Anterior cingulate cortex (tissue), 58 donors: ENCODE measurements at regions not wholly inside any gene's neighbourhood (a gene's known extent, or its start where the extent isn't known, plus 50 kb on each side); places are given as distances from the start of the nearest gene placed in this dataset.

Source experiments
- DNase-seq, 58 donors: peaks; one replicate each; lab custom pipeline; 2025; lab: John Stamatoyannopoulos, UW

DNA sequence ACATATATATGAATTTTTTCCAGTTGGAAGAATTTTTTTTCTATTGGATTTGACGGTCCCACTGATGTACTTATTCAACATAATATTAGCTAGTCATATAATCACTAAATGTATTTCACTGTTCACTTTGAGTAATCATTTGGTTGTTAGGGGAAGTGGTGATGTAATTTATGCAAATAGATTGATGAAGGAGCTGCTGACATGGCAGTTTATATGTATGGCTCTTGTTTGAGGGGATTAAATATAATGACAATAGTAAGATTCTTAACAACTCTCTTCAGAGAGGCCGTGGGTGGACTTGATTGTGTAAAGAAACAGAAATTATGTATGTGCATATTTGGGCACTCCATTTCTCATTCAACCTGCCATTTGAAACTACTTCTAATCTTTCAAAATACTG, 653.6 kb upstream of the ADGRL4 start:
- no peak for DNase-seq

DNA sequence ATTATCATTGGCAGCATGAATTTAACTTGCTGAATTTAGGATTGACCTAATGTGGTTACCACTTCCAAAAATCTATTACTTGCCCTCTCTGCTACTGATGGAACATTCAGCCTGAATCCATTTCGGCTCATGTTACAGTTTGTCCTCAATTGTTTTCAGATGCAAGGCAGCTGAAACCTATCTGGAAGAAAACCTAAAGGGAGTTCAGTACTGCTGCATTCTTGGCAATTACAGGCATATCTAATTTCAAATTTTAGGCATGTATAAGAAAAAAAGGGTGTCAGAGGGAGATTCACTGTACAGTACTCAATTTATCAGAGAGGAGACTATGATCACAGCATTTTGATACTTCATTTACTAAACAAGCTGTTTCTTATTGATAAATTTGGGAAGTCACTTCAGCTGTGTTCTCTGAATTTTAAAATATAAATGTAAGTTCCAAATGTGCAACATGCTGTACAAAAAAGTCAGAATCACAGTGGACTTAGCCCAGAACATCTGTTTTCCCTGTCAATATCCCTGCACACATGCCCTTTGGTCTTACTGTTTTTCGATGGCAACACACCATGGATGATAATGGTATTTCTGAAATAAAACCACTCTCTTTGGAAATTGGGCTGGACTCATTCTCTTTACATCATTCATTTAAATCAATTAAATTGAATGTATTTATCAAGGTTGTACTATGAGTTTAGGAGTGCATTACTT, 651.6 kb upstream of the ADGRL4 start:
- DNase-seq, result no peak

DNA sequence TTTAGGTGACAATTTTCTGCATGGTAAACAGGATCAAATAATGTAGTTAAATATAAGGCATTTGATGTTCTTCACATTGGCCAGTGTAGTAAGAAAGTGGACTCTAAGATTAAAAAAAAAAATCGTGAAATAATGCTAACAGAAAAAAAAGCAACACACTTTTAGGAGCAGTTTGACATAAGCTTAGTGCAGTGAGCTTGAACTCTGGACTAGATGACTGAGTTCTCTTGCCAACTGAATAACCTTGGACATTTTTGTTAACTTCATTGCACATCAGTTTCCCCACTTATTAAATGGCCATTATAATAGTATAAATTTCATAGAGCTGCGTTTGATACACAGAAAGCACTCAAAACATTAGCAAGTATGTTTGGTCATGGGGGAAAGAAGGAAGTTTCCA, 649.3 kb upstream of the ADGRL4 start:
- no peak for DNase-seq

DNA sequence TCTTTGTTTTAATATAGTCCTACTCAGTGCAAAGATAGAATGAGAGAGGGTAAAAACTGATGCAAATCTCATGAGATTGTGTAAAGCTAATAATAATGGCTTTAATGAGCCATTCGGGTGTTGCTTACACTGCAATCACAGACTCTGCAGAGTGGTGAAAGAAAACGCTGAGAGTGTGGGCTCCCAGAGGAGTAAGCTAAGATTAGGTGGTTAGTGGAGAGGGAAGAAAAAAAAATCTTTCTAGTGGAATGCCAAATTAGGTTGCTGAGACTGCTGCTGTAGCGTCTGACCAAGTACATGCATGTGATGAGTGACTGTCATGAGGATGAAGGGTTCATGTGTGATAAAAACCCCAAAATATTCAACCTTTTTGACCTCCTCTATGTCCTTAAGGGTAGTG, 645.9 kb upstream of the ADGRL4 start:
- DNase-seq, result no peak

DNA sequence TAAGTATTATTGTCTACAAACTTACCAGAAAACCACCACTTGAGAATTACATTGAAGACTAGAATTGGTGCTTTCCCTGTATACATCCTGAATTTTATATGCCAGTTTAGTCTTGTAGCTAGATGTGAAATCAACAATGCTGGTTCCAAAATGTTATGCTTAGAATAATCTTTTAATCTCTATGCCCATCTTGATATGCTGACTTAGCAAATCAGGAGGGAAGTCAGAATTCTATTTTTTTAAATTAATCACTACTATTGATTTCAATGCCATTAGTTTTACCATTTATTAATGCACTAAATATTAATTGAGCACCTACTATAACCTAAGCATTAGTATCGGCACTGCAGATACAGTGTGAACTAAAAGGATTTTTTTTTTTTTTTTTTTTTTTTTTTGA, 641.6 kb upstream of the ADGRL4 start:
- no peak for DNase-seq

DNA sequence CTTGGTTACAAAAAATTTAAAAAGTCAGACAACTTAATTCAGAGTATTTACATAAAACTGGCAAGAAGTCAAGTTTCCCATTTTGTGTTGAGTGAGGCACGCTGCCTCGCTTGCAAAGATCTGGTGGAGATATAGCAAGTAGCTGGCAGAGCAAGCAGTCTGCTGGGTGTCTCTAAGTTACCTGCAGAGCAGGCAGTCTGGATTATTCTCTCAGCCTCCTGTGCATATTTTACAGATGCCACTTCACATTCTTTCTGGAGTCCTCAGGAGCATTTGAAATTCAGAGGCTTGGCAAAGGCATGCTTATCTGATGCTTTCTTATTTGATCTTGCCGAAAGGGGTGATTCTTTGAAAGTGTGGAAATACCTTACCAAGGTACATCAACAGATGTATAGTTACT, 640.4 kb upstream of the ADGRL4 start:
- no peak for DNase-seq

DNA sequence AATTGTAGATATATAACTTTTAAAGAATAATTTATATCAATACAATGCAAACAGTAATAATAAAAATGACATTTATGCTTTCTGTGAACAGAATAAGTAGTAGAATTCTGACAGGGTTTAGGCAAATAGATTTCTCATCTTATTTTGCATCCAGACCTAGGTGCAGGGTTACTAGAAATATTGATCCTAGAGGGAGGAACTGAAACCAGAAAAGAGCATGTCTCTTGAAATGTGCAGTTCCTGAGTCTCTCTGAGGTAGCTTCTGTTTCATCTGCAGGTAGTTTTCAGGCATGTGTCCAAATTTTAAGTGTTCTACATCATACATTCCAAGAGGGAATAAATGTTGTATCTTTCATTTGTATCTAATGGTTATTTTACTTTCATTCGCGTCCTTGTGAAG, 631.9 kb upstream of the ADGRL4 start:
- no peak for DNase-seq

DNA sequence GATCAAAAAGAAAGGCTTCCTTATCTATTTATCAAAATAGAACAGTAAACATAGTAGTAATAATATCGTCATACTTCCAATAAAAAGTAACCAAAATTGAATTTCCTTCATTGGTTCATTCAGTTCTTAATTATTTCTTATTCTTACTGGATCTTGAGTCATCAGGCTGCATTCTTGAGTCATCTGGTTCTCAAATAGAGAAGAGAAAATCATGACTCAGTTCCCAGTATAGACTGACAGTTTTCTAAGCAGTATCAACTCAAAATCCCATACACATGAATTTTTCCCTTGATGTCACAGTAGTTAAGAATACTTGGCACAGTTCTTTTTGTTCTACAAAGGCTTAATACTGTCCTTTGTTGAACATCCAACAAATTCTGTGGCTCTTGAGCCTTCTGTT, 626.9 kb upstream of the ADGRL4 start:
- DNase-seq, result no peak

DNA sequence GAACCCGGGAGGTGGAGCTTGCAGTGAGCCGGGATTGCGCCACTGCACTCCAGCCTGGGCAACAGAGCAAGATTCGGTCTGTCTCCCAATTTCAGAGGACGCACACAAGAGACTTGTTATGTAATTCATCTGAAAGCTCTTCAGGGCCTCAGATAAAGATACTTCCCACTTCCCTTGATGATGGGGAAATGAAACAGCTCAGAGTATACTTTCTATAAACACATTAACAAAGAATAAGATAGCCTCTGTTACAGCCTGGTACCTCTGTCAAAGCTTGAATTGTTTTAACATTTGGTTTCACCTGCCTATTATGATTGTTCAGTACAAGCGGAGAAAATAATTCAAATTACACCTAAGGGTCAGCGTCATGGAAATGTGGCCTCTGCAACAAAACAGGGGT, 622.9 kb upstream of the ADGRL4 start:
- no peak for DNase-seq

DNA sequence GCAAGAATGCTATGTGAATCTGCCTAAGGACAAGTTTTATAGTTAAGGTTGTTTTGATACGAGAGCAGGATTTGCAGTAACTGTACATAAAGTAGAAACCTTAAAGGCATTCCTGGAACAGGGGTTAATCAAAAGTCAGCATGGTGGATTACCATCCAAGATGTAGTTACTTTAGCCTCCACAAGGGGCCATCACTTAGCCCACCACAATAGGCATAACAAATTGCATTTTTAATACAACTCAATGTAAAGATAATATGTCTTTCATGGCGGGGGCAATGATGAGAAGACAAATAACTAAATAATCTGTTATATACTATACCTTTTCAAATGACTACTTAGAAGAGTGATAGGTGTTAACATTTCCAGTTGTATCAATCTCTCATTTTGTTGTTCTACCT, 611.2 kb upstream of the ADGRL4 start:
- no peak for DNase-seq

DNA sequence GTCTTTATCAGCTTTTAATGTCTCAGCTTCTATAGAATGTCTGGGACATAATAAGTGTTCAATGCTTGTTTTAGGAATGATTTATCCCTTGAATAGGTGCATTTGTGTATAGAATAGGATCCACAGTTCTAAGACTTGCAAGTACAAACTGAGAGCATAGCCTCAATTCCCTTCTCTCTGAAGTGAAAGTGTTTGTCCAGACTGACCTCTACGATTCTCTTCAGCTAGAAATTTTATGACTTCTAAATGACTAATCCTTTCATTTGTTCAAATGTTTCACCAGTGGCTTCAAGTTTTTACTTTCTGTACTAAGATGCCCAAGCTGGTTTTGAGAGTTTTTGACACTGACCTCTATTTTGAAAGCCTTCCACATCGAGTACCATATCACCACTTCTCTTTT, 608.2 kb upstream of the ADGRL4 start:
- DNase-seq, result no peak

DNA sequence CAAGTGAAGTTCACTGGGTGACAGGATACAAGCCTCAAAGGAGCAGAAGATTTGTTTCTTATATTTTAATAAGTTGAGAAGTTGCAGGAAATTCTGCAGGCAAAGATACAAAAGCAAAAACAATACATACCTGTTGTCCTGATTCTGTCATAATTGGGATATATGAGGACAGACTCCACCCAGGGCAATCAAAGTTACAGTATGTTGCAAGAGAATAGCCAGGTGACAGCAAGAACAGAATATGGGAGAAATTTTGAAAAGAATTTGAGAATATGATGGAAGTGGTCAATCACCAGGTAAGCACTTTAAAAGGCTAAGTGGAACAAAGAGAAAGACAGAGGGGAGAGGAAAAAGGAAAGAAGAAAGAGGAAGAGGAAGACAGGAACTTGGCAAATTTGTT, 607.6 kb upstream of the ADGRL4 start:
- DNase-seq, result no peak

DNA sequence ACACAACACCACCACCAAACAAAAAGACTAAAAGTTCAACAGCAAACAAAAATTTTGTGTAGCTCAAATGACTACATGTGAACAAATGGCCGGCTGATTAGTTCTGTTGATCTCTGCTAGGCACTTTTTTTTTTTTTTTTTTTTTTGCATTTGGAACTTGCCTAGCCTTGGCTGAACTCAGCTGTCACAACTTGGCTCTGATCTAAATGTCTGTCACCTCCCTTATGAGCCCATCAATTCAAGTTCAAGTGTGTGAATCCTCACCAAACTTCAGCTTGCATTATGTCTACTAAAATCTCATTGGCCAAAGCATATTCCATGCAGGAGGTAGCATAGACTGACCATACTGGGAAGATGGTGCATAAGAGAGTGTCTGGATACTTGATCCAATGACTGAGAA, 606.5 kb upstream of the ADGRL4 start:
- no peak for DNase-seq

DNA sequence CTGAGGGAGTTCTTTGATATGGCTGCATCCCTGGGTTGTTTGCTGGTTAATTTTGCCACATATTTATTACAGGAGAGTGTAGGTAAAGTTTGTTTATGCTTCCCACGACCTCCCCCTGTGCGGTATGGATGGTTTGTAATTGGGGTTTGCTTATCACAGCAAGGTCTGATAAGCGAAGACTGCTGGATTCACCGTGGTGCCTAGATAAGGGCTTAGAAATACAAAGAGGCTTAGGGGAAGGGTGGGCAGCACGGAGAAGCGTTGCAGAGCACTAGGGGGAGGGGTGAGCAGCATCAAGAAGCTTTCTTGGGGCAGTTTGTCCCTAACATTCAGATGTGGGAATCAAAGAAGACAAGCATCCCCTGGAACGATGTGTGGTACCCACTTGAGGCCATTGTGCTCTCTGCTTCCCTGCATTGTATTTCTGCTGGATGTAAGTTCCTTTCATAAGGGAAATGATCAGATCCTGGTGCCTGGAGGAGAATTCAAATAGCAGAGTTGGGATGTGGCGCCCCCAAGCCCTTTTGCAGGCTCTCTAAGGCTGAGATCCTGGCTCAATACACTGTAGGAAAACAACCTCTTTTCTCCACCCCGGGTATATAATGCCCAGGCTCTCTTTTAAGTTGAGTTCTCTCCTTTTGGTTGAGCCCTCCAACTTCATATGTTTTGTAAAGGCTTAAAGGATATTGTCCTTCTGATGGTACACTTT, 598.1 kb upstream of the ADGRL4 start:
- no peak for DNase-seq

DNA sequence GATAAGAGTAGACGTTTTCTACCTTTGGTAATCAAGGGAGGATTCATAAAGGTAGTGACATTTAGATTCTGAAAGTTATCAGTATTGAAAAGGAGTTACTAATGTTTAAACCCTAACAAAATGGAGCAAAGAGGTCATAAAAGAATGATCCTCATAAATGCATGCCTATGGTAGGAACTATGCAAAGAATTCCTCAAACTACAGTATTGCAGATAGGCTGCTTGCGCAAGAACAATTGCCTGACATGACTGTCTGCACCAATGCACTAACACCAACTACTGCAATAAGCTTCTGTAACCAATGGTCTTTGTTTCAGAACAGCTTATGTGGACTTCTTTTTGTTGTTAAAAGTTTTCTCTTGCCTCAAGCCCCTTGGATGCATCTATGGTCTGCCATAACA, 597.3 kb upstream of the ADGRL4 start:
- DNase-seq, result no peak

DNA sequence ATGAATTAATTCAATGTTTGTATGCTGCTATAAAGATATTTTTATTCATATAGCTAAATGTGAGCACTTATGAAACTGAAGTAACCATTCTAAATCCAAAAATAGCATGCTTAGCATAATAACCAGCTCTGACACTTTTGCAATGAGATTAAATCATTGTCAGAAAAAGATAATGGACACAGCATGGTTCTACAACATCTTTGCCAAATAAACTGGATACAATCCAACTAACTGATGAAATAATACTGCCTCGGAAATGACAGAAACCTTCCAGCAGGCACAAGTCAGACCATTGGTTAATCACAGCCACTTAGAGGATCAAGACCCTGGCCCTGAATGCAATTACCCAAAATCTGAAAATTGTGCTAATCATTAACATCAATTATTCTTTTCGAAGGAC, 592.7 kb upstream of the ADGRL4 start:
- DNase-seq, result no peak

DNA sequence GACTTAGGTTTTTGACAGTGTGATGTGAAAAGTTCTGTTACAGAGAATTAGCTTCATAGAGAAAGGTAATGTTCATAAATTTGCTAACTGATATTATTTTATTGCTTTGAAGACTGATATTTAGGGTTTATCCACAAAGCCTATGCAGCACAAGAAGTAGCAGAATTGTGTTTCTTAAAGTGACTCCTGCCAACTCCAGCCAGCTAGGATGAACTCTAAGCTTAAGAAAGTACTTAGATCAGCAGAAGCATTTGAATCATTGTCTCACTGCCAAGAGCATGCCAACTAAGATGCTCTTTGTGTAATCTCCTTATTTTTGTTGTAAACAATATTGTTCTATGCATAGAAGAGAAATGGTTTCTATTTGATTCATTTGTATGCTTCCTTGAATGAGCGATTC, 589.4 kb upstream of the ADGRL4 start:
- DNase-seq, result no peak

DNA sequence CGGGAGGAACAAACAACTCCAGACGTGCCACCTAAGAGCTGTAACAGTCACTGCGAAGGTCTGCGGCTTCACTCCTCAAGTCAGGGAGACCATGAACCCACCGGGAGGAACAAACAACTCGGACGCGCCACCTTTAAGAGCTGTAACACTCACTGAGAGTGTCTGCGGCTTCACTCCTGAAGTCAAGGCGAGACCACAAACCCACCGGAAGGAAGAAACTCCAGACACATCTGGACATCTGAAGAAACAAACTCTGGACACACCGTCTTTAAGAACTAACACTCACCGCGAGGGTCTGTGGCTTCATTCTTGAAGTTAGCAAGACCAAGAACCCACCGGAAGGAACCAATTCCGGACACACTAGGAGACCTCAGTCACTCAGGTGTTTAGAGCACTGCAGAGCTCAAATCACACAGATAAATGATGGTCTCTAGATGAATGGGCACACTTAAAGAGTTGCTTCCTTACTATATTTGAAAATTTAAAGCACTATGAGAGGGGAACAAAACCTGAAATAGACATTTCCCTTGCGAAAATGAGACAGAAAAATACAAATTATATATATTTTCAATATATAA, 587.7 kb upstream of the ADGRL4 start:
- no peak for DNase-seq

DNA sequence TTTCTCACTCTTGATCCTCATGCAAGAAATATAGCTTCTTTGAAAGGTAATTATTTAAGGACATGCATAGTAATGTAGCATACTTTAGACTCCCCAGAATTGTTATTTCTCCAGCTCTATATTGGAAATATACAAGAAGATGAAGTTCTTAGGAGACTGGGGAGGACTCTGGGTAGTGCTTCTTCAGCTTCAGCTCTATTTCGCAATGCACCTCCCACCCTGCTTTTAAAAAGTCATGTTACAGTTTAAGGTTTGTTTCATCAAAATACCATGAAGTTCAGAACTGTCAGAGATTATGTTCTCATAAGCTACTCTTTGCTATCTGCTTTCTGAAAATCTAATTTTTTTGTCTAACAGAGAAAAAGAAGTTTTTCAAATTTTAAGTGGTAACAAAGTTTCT, 586.2 kb upstream of the ADGRL4 start:
- no peak for DNase-seq

DNA sequence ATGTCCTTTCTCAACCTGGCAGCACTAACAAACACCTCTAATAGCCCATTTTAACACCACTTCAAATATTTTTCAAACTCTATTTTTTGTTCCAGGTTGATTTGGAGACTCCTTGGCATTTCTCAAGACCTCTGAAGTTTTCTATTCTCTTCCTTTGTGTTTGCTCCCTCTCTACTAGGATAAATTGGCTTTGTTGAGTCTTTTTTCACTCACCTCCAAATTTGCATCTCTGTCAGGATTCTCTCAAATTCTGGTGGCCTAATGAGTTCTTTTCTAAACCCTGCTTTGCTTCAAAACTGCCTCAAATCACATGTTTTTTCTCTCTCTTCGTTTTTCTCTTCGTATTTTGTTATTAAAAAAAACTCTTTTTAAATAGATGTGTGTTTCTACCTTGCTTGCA, 582.2 kb upstream of the ADGRL4 start:
- DNase-seq, result no peak

DNA sequence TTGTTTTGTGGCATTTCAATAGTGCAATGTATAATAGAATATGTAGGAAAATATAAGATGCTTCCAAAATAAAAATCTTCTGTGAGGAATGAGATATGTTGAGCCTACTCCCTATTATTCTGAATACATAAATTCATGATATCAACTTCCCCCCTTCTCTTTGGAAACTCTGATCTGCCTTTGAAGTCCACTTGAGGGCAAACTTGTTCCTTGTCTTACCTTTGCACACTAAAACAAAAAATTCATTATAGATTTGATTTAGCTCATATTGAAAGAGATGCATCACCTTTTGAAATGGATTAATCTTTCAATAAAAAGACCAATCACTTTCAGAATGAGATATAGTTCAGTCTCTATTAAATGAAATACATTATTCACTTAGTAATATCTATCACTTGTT, 580.7 kb upstream of the ADGRL4 start:
- no peak for DNase-seq

DNA sequence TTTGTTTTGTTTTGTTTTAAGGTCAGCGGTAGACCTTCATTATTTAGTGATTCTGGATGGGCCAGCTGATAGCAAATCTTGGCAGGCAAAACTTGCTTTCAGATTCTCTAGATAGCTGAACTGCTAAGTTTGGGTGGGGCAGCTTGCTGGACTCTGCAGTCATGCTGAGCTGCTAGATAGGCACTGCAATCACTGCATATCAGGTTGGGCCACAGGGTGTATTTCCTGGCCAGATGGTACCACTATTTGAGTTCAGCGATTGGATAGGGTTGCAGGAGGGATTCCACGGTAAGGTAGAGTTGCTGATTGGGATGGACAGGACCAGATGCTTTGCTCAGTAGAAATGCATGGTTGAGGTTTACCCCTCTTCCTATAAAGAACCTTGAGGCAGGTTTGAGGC, 579.3 kb upstream of the ADGRL4 start:
- DNase-seq, result no peak
